Cardiac fibroblast (primary cell): ENCODE measurements at regions not wholly inside any gene's neighbourhood (a gene's known extent, or its start where the extent isn't known, plus 50 kb on each side); places are given as distances from the start of the nearest gene placed in this dataset.
"Not testable (repeated sequence)": the region's sequence is repeated elsewhere in the genome, so short reads cannot be mapped to it uniquely, and the experiment has no call there.

ENCODE experiments used
- DNase-seq, 2 donors: peaks; one replicate each; pipeline versions ENCODE4 v3.0.0 to v3.0.0-alpha.2; 2010; ENCODE audit warnings: low read depth in 2 of 2
- H3K4me3 ChIP-seq, 2 donors: replicated peaks in 1 of 2; 1 replicate in 1 of 2; 2 replicates in 1 of 2; pipeline ENCODE4 v1.5.1; 2011; ENCODE audit warnings: low read depth in 2 of 2, low read length in 2 of 2, mild to moderate bottlenecking in 2 of 2, moderate library complexity in 1 of 2
- CTCF ChIP-seq: IDR thresholded peaks from one replicate; pipeline ENCODE4 v1.5.1; 2011; ENCODE audit warnings: low read depth, mild to moderate bottlenecking, low read length, inconsistent platforms

- DNase-seq, result no peak
- H3K4me3 ChIP-seq, result no peak overlapping the region
- no peak for TF ChIP-seq CTCF
These were observed 220.8 kb upstream of the PCSK5 start for GRCh38 chr9:75669721-75670120.

DNA sequence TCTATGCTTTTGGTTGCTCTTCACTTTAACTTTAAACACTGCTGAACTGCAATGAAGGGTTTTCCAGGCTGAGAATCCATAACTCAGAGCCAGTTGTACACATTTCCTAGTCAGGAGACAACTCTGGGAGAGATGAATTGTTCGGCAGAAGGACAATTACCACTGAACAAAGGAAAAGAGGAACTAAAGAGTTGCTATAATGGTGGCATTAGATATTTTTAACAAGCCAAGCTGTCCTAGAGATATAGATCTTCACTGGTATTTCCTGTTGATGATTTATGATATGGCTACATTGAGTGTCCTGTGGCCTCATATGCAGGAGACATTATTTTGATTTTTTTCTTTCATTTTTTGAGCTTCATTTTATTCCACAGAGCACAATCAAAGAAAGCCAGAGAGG, 219.1 kb upstream of the PCSK5 start:
- no peak overlapping the region for H3K4me3 ChIP-seq
- no peak for DNase-seq
- TF ChIP-seq CTCF, result no peak

DNA sequence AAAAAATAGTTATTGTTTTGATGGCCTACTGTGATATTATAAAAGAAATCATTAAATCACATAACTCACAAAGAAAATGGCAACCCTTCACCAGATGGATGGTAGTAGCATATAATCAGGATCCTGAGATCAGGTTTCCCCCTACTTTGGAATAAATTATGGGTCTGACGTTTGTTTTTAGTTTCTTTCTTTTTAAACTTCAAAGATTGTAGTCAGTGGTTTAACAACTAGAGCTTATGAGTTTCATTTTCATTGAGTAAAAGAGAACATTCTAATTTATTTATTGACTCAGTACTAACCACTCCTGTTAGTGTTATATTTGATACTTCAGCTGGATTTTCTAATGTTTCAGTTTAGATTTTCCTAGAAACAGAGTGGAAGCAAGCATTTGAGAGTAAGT, 218.0 kb upstream of the PCSK5 start:
- no peak for TF ChIP-seq CTCF
- DNase-seq, result no peak
- H3K4me3 ChIP-seq, result no peak overlapping the region

DNA sequence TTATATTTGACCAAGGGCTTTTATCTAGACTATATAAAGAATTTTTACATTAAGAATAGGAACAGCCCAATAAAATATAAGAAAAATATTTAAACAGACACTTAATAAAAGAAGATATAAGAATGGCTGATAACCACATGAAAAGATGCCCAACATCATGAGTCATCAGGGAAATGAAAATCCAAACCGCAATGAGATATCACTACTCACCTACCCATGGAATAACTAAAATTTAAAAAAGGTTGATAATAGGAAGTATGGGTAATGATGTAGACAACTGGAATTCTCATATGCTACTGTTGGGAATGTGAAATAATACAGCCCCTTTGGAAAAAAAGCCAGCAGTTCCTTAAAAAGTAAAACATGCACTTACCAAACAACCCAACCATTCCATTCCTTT, 206.9 kb upstream of the PCSK5 start:
- DNase-seq, result no peak
- no peak overlapping the region for H3K4me3 ChIP-seq
- TF ChIP-seq CTCF, result no peak

- no peak for DNase-seq
- no peak overlapping the region for H3K4me3 ChIP-seq
- no peak for TF ChIP-seq CTCF
These were observed 205.4 kb upstream of the PCSK5 start for GRCh38 chr9:75685062-75685461.

GRCh38 chr9:75687359-75687953, 203.0 kb upstream of the PCSK5 start:
- DNase-seq, result no peak
- no peak overlapping the region for H3K4me3 ChIP-seq
- TF ChIP-seq CTCF, result no peak

DNA sequence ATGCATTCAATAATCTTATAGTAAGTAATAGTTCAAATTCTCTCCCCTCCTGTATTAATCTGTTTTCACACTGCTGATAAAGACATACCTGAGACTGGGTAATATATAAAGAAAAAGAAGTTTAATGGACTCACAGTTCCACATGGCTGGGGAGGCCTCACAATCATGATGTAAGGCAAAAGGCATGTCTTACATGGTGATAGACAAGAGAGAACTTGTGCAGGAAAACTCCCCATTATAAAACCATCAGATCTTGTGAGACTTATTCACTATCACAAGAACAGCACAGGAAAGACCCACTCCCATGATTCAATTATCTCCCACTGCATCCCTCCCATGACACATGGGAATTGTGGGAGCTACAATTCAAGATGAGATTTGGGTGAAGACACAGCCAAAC, 199.9 kb upstream of the PCSK5 start:
- not testable (repeated sequence) for DNase-seq, H3K4me3 ChIP-seq
